ENCODE measurements at regions not wholly inside any gene's neighbourhood (a gene's known extent, or its start where the extent isn't known, plus 50 kb on each side); places are given as distances from the start of the nearest gene placed in this dataset.
"Not testable (repeated sequence)": the region's sequence is repeated elsewhere in the genome, so short reads cannot be mapped to it uniquely, and the experiment has no call there.

GRCh38 chr20:29881107-29881506, 1376.4 kb upstream of the DEFB115 start:
- not testable (repeated sequence) for DNase-seq

- DNase-seq, result not testable (repeated sequence)
Observed at GRCh38 chr20:29883514-29884219, 1373.8 kb upstream of the DEFB115 start.

DNA sequence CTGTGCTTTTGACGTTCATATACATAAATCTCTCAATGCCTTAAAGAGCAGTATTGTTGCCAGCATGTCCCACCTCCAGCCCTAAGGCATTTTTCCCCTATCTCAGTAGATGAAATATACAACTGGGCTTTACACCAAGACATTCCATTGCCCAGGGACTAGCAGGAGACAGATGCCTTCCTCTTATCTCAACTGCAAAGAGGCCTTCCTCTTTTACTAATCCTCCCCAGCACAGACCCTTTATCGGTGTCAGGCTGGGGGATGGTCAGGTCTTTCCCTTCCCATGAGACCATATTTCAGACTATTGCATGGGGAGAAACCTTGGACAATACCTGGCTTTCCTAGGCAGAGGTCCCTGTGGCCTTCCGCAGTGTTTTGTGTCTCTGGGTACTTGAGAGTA, 1373.1 kb upstream of the DEFB115 start:
- DNase-seq, result not testable (repeated sequence)

GRCh38 chr20:29885282-29886185, 1371.9 kb upstream of the DEFB115 start:
- not testable (repeated sequence) for DNase-seq

DNA sequence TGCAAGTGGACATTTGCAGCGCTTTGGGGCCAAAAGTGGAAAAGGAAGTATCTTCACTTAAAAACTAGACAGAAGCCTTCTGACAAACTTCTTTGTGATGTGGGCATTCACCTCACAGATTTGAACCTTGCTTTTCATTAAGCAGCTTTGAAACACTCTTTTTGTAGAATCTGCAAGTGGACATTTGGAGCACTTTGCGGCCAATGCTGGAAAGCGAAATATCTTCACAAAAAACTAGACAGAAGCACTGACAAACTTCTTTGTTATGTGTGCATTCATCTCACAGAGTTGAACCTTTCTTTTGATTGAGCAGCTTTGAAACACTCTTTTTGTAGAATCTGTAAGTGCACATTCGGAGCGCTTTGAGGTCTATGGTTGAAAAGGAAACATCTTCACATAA, 1365.9 kb upstream of the DEFB115 start:
- DNase-seq, result not testable (repeated sequence)

Data from muscle of arm (tissue), 1 donor.